Spleen (tissue), 7 donors: ENCODE measurements at regions not wholly inside any gene's neighbourhood (a gene's known extent, or its start where the extent isn't known, plus 50 kb on each side); places are given as distances from the start of the nearest gene placed in this dataset.

Experiments
- POLR2A ChIP-seq, 3 donors: fragments of 450-650 bp; IDR thresholded peaks; one replicate each; pipeline ENCODE4 v1.5.1; 2017; ENCODE audit warnings: antibody characterized with exemption in 3 of 3, mild to moderate bottlenecking in 1 of 3
- TF ChIP-seq, protein P1 (sequence below), 11 experiments: fragments of 200-600 bp in 7 of 11; fragments of 450-650 bp in 4 of 11; sonication (generic) in 4 of 11; IDR thresholded peaks in 8 of 11; conservative IDR thresholded peaks in 3 of 11; 1 replicate in 7 of 11; 2 replicates in 4 of 11; pipeline versions ENCODE4 v1.4.0 to v1.8.0; 2016 to 2021; ENCODE audit warnings: antibody characterized with exemption in 11 of 11, inconsistent platforms in 4 of 11, mild to moderate bottlenecking in 1 of 11
- donor health status: DM: no; HTN: no; CAD: no; lungs with moderate emphysema.
- donor health status: DM: no; HTN: no; CAD: no.
- donor health status: DM: no; HTN: no; CAD: no.

DNA sequence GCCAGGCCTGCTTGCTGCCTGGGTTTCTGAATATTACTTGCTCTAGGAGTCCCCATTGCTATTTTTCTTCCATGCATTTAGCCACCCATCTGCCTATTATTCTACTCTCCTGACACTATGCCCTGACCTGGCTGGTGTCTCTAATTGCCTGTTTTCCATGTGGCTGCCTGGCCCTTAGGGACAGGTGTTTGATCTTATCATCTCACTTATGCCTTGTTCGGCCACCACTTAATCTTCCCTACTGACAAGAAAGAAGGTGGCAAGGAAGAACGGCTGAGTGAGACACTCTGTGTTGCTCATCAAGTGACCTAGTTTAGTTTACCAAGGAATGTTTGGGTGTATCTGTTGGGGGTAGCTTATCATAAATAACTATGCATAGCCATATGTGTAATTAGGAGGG is 50.4 kb upstream of the RAPH1 start:
- TF ChIP-seq, protein P1, sequence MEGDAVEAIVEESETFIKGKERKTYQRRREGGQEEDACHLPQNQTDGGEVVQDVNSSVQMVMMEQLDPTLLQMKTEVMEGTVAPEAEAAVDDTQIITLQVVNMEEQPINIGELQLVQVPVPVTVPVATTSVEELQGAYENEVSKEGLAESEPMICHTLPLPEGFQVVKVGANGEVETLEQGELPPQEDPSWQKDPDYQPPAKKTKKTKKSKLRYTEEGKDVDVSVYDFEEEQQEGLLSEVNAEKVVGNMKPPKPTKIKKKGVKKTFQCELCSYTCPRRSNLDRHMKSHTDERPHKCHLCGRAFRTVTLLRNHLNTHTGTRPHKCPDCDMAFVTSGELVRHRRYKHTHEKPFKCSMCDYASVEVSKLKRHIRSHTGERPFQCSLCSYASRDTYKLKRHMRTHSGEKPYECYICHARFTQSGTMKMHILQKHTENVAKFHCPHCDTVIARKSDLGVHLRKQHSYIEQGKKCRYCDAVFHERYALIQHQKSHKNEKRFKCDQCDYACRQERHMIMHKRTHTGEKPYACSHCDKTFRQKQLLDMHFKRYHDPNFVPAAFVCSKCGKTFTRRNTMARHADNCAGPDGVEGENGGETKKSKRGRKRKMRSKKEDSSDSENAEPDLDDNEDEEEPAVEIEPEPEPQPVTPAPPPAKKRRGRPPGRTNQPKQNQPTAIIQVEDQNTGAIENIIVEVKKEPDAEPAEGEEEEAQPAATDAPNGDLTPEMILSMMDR (IDR thresholded peaks at IDR 0.05 in 8 of 11, conservative IDR thresholded peaks at IDR 0.05 in 3 of 11) = no peak
- no peak for TF ChIP-seq POLR2A (IDR thresholded peaks at IDR 0.05)
